ENCODE measurements at regions not wholly inside any gene's neighbourhood (a gene's known extent, or its start where the extent isn't known, plus 50 kb on each side); places are given as distances from the start of the nearest gene placed in this dataset.

DNA sequence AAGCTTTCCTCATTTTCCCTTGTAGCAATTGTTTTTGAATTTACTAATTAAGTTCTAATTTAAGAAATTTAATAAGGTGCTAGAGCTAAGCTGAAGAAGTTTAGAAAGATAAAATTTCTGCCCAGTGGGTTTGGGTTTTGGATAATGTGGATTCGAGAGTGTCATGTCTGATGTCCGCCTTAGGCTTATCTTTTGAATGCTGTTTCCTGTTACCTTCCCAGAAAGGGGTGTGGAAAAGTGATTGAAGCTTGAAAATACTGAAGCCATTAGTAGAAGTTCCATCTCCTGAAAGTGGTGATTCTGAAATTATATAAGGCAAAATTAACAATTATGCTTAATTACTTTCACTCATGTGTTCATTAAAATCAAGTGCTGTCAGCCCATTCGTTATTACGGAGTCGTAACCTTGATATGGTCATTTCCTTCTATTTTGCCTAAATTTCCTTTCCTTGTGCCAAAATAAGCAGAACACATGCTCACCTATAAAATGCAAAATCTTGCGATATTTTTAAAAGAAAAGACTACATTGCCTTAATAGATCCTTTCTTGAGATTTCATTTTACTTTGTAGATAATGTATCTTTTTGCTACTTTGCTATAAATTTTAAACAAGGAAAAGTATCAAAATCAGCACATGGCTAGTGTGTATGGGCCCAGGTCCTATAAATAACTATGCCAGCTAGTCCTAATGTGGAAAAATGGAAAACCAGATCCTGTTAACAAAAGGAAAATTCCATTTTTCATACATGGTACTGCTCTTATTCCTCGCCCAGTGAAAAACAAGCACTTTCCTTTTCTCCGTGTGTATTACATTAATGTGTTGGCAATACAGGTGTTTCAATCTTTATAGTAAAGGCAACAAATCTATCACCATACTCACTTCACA lies 97.3 kb downstream of the ICOS start:
- Mint-ChIP-seq H3K4me1 (ENCODE audit: low read depth) (peaks cover 5% of the 10 kb centered on the region), H3K27me3 (ENCODE audit: low read depth) (peaks cover 4% of the 10 kb centered on the region), H3K4me3 (no peak overlapping the region), H3K36me3 (ENCODE audit: low read depth) (peaks cover 7% of the 10 kb centered on the region), H3K27ac (no peak overlapping the region), H3K9me3 (peaks cover 13% of the 10 kb centered on the region)

GRCh38 chr2:204036706-204037105 lies 100.1 kb downstream of the ICOS start:
- Mint-ChIP-seq H3K4me1 (ENCODE audit: low read depth) (peaks cover 5% of the 10 kb centered on the region), H3K27ac (no peak overlapping the region), H3K4me3 (no peak overlapping the region), H3K27me3 (ENCODE audit: low read depth) (peaks cover 4% of the 10 kb centered on the region), H3K9me3 (peaks cover 9% of the 10 kb centered on the region), H3K36me3 (ENCODE audit: low read depth) (peaks cover 7% of the 10 kb centered on the region)

GRCh38 chr2:204037286-204037685 lies 100.7 kb downstream of the ICOS start:
- H3K9me3 Mint-ChIP-seq = peaks cover 9% of the 10 kb centered on the region
- H3K4me3 Mint-ChIP-seq = no peak overlapping the region
- no peak overlapping the region for H3K27ac Mint-ChIP-seq
- H3K27me3 Mint-ChIP-seq (ENCODE audit: low read depth) = peaks cover 4% of the 10 kb centered on the region
- H3K4me1 Mint-ChIP-seq (ENCODE audit: low read depth) = peaks cover 5% of the 10 kb centered on the region
- peaks cover 7% of the 10 kb centered on the region for H3K36me3 Mint-ChIP-seq (ENCODE audit: low read depth)

DNA sequence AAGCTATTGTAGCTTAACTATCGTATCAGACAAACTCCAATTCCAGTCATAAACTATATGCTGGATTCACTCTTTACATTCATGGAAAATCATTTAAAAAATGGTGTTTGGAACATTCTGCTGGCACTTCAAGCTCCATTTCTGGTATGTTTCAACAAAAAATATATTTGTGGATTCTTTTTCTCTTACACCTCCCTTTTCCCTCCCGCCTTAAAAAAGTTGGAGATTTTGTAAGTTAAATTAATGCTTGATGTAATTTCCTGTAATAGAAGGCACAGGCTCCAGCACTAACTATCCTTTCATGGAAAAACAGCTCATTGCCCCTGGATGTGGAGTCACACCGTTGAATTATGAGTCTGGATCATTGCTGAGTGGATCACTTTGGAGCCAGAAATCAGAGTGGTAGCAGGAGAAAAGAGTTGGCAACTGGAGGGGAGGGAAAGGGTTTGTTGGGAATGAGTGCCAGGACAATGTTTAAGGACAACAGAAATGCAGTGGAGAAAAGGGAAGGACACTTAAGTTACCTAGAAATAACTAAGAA lies 102.8 kb downstream of the ICOS start:
- Mint-ChIP-seq H3K9me3 (peaks cover 9% of the 10 kb centered on the region), H3K4me3 (no peak overlapping the region), H3K4me1 (ENCODE audit: low read depth) (peaks cover 6% of the 10 kb centered on the region), H3K36me3 (ENCODE audit: low read depth) (peaks cover 7% of the 10 kb centered on the region), H3K27me3 (ENCODE audit: low read depth) (peaks cover 4% of the 10 kb centered on the region), H3K27ac (no peak overlapping the region)

DNA sequence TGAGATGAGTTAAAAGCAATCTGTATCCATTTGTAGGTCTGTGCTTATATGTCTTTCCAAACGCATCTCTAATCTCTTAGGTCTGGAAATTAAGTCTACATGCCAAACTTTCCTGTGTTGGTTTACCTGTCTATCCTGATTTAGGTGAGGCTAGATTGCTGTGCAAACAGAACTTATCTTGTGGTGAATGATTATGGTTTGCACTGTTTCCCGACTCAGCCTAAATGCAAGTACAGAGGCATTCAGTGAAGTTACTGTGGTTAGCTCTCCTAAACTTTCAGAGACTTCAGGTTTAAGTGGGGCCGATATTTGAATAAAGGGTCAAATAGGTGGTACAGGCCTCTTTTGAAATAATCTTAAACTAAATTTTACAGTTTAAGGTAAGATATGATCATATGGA lies 103.5 kb downstream of the ICOS start:
- Mint-ChIP-seq H3K9me3 (peaks cover 9% of the 10 kb centered on the region), H3K27me3 (ENCODE audit: low read depth) (peaks cover 4% of the 10 kb centered on the region), H3K4me1 (ENCODE audit: low read depth) (peaks cover 13% of the 10 kb centered on the region), H3K4me3 (no peak overlapping the region), H3K36me3 (ENCODE audit: low read depth) (peaks cover 7% of the 10 kb centered on the region), H3K27ac (no peak overlapping the region)

- Mint-ChIP-seq H3K36me3 (ENCODE audit: low read depth) (peaks cover 4% of the 10 kb centered on the region), H3K27ac (no peak overlapping the region), H3K4me3 (no peak overlapping the region), H3K4me1 (ENCODE audit: low read depth) (peaks cover 16% of the 10 kb centered on the region), H3K9me3 (no peaks in the 10 kb centered on the region), H3K27me3 (ENCODE audit: low read depth) (peaks cover 4% of the 10 kb centered on the region)
Observed at GRCh38 chr2:204042401-204042800, 105.8 kb downstream of the ICOS start.

GRCh38 chr2:204046145-204046544 lies 109.6 kb downstream of the ICOS start:
- H3K4me3 Mint-ChIP-seq = no peak overlapping the region
- H3K4me1 Mint-ChIP-seq (ENCODE audit: low read depth) = peaks cover 31% of the 10 kb centered on the region
- H3K9me3 Mint-ChIP-seq = no peaks in the 10 kb centered on the region
- H3K36me3 Mint-ChIP-seq (ENCODE audit: low read depth) = no peaks in the 10 kb centered on the region
- no peaks in the 10 kb centered on the region for H3K27me3 Mint-ChIP-seq (ENCODE audit: low read depth)
- H3K27ac Mint-ChIP-seq = no peak overlapping the region

DNA sequence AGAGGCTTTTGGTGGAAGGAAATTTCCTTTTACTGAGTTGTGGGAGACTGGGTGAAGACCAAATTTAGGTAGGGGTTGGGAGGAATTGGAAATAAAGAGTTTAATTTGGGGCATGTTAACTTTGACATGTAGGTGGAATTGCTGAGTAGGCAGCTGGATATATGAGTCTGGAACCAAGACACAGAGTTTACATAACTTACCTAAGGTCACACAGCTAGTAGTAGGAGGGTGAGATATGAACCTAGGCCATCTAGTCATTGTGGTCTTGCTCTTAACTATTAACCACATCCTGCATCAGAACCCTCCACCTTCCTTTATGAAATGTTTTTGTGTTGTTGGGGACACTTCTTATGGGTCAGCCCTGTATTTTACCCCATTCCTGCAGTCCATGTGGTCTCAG lies 113.1 kb downstream of the ICOS start:
- Mint-ChIP-seq H3K27ac (no peak overlapping the region), H3K4me3 (no peak overlapping the region), H3K27me3 (ENCODE audit: low read depth) (no peaks in the 10 kb centered on the region), H3K9me3 (peaks cover 3% of the 10 kb centered on the region), H3K36me3 (ENCODE audit: low read depth) (no peaks in the 10 kb centered on the region), H3K4me1 (ENCODE audit: low read depth) (peaks cover 31% of the 10 kb centered on the region)

DNA sequence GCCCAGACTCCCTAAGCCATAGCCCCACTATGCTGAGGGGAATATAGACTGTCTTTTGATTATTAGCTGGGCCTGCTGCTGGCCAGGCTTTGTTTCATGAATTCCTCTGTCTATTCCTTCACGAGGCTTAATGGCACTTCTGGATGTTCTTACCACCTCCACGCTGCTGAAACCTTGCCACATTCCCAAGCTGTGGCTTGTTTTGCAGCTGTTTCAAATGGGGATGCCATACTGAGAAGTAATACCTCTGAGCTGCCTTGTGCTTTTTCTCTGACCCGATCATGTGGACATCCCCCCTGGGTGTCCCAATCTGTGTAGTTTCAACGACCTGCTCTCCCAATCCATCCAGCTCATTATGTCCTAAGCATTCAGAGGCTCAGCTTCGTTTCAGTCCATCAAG lies 114.1 kb downstream of the ICOS start:
- peaks cover 22% of the 10 kb centered on the region for H3K4me1 Mint-ChIP-seq (ENCODE audit: low read depth)
- no peak overlapping the region for H3K4me3 Mint-ChIP-seq
- H3K27ac Mint-ChIP-seq = no peak overlapping the region
- no peaks in the 10 kb centered on the region for H3K27me3 Mint-ChIP-seq (ENCODE audit: low read depth)
- no peaks in the 10 kb centered on the region for H3K36me3 Mint-ChIP-seq (ENCODE audit: low read depth)
- peaks cover 3% of the 10 kb centered on the region for H3K9me3 Mint-ChIP-seq

- Mint-ChIP-seq H3K36me3 (ENCODE audit: low read depth) (no peaks in the 10 kb centered on the region), H3K27ac (no peak overlapping the region), H3K4me3 (no peak overlapping the region), H3K27me3 (ENCODE audit: low read depth) (no peaks in the 10 kb centered on the region), H3K9me3 (peaks cover 3% of the 10 kb centered on the region), H3K4me1 (ENCODE audit: low read depth) (peaks cover 19% of the 10 kb centered on the region)
Observed at GRCh38 chr2:204051476-204051875, 114.9 kb downstream of the ICOS start.

GRCh38 chr2:204051984-204052556 lies 115.5 kb downstream of the ICOS start:
- Mint-ChIP-seq H3K4me1 (ENCODE audit: low read depth) (peaks cover 19% of the 10 kb centered on the region), H3K27ac (no peak overlapping the region)

GRCh38 chr2:204059016-204059415 lies 122.5 kb downstream of the ICOS start:
- H3K4me1 Mint-ChIP-seq (ENCODE audit: low read depth) = peaks cover 3% of the 10 kb centered on the region
- H3K27me3 Mint-ChIP-seq (ENCODE audit: low read depth) = no peaks in the 10 kb centered on the region
- H3K27ac Mint-ChIP-seq = no peak overlapping the region
- H3K4me3 Mint-ChIP-seq = no peak overlapping the region
- H3K36me3 Mint-ChIP-seq (ENCODE audit: low read depth) = no peaks in the 10 kb centered on the region
- H3K9me3 Mint-ChIP-seq = peaks cover 3% of the 10 kb centered on the region

More at GRCh38 chr2:204051984-204052556, 115.5 kb downstream of the ICOS start:
- Mint-ChIP-seq H3K4me3 (no peak overlapping the region), H3K27me3 (ENCODE audit: low read depth) (no peaks in the 10 kb centered on the region), H3K36me3 (ENCODE audit: low read depth) (no peaks in the 10 kb centered on the region), H3K9me3 (peaks cover 3% of the 10 kb centered on the region)

GRCh38 chr2:204060841-204061240 lies 124.3 kb downstream of the ICOS start:
- H3K27ac Mint-ChIP-seq = no peak overlapping the region
- H3K27me3 Mint-ChIP-seq (ENCODE audit: low read depth) = no peaks in the 10 kb centered on the region
- no peak overlapping the region for H3K4me3 Mint-ChIP-seq
- H3K4me1 Mint-ChIP-seq (ENCODE audit: low read depth) = no peaks in the 10 kb centered on the region
- peaks cover 4% of the 10 kb centered on the region for H3K9me3 Mint-ChIP-seq
- no peaks in the 10 kb centered on the region for H3K36me3 Mint-ChIP-seq (ENCODE audit: low read depth)

DNA sequence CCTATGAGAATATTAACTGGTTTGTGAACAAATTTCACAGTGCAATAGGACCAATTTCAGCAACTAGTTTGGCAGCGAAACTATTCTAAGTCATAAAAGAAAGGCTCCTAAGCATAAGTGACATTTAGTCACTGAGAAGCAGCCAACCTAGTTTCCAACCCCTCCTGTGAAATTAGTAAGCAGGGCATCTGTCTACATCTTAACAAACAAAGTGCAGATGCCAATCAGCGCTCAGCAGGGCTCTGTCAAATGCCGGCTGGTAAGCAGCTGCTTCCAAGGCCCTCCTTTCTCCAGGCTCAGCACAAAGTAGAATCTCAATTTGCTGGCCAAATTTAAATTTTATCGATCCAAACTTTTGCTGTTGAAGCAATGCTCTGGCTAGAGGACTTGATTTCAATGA lies 124.7 kb downstream of the ICOS start:
- peaks cover 4% of the 10 kb centered on the region for H3K9me3 Mint-ChIP-seq
- no peaks in the 10 kb centered on the region for H3K27me3 Mint-ChIP-seq (ENCODE audit: low read depth)
- no peak overlapping the region for H3K4me3 Mint-ChIP-seq
- H3K4me1 Mint-ChIP-seq (ENCODE audit: low read depth) = no peaks in the 10 kb centered on the region
- no peaks in the 10 kb centered on the region for H3K36me3 Mint-ChIP-seq (ENCODE audit: low read depth)
- no peak overlapping the region for H3K27ac Mint-ChIP-seq

DNA sequence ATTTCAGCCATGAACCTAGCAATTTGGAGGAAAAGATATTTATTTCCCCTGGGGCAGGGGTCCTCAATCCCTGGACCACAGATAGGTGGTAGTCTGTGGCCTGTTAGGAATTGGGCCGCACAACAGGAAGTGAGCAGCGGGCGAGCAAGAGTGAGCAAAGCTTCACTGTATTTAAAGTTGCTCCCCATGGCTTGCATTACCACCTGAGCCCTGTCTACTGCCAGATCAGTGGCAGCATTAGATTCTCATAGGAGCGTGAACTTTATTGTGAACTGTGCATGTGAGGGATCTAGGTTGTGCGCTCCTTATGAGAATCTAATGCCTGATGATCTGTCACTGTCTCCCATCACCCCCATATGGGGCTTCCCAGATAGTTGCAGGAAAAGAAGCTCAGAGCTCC lies 127.6 kb downstream of the ICOS start:
- Mint-ChIP-seq H3K4me3 (no peak overlapping the region), H3K27ac (no peak overlapping the region), H3K9me3 (peaks cover 10% of the 10 kb centered on the region), H3K4me1 (ENCODE audit: low read depth) (no peaks in the 10 kb centered on the region), H3K36me3 (ENCODE audit: low read depth) (peaks cover 3% of the 10 kb centered on the region), H3K27me3 (ENCODE audit: low read depth) (no peaks in the 10 kb centered on the region)

Measured in T-helper 1 cell treated with Interleukin-12 subunit alpha and Interleukin-12 subunit beta and Interleukin-4 antibody, amounts not matched to agents 30 μg/mL and 1 μg/mL, for 36 hours (primary cell).